HEK293 (cell line): ENCODE measurements at regions not wholly inside any gene's neighbourhood (a gene's known extent, or its start where the extent isn't known, plus 50 kb on each side); places are given as distances from the start of the nearest gene placed in this dataset.

ENCODE experiments used
- CTCF ChIA-PET: fragments of 350-600 bp; formaldehyde crosslinking; extraction: SDS; loops from one replicate; lab custom pipeline; 2021; ENCODE audit warnings: antibody characterized with exemption; lab: Yijun Ruan, JAX
- POLR2A ChIA-PET: fragments of 300-600 bp; formaldehyde crosslinking; extraction: SDS; loops from one replicate; lab custom pipeline; 2020; ENCODE audit warnings: antibody characterized with exemption, inconsistent platforms; lab: Yijun Ruan, JAX
- H3K27ac ChIP-seq: fragments of 200-500 bp; sonication (Bioruptor generic); 2 replicates; pipeline ENCODE4 v1.5.1; 2014; ENCODE audit warnings: low read depth, low read length, control low read depth, inconsistent platforms; ENCODE audit errors: extremely low read depth
- H3K36me3 ChIP-seq, 2 experiments: fragments of 200-500 bp in 1 of 2; sonication (Bioruptor generic) in 1 of 2; 1 replicate in 1 of 2; 2 replicates in 1 of 2; pipeline ENCODE4 v1.5.1; 2014 to 2017; ENCODE audit warnings: inconsistent platforms in 2 of 2, low read length in 2 of 2; ENCODE audit not compliant: control insufficient read depth in 2 of 2, insufficient read depth in 1 of 2
- H3K4me1 ChIP-seq: fragments of 200-500 bp; sonication (Bioruptor generic); 2 replicates; pipeline ENCODE4 v1.5.1; 2014; ENCODE audit warnings: mild to moderate bottlenecking, low read length, inconsistent platforms; ENCODE audit not compliant: control insufficient read depth, insufficient read depth
- H3K4me3 ChIP-seq: 2 replicates; pipeline ENCODE4 v1.5.1; 2011; ENCODE audit warnings: low read depth, mild to moderate bottlenecking, control low read depth, low read length, moderate library complexity
- H3K9me3 ChIP-seq: fragments of 200-500 bp; sonication (Bioruptor generic); 2 replicates; pipeline ENCODE4 v1.5.1; 2014; ENCODE audit warnings: low read depth, low read length, inconsistent platforms; ENCODE audit not compliant: control insufficient read depth, insufficient read depth
- ELK4 ChIP-seq: IDR thresholded peaks from 2 replicates; pipeline ENCODE4 v1.6.1; 2011; ENCODE audit warnings: mild to moderate bottlenecking, low read depth, low read length, borderline replicate concordance
- GLI2 ChIP-seq: fragments of 450-650 bp; formaldehyde crosslinking; IDR thresholded peaks from 2 replicates; pipeline ENCODE4; 2017; ENCODE audit warnings: missing biosample characterization, missing genetic modification characterization, low read depth, borderline replicate concordance
- HIC1 ChIP-seq: fragments of 450-650 bp; formaldehyde crosslinking; IDR thresholded peaks from 2 replicates; pipeline ENCODE4 v1.5.1; 2016; ENCODE audit warnings: missing biosample characterization, missing genetic modification characterization
- WT1 ChIP-seq: fragments of 450-650 bp; formaldehyde crosslinking; IDR thresholded peaks from 2 replicates; pipeline ENCODE4 v1.5.1; 2016; ENCODE audit warnings: missing biosample characterization, missing genetic modification characterization
- ZBTB8A ChIP-seq: fragments of 450-650 bp; formaldehyde crosslinking; IDR thresholded peaks from 2 replicates; pipeline ENCODE4 v1.5.1; 2016; ENCODE audit warnings: missing biosample characterization, missing genetic modification characterization
- ZNF138 ChIP-seq: fragments of 450-650 bp; formaldehyde crosslinking; IDR thresholded peaks from 2 replicates; pipeline ENCODE4 v1.5.1; 2016; ENCODE audit warnings: missing biosample characterization, missing genetic modification characterization, borderline replicate concordance
- ZNF354C ChIP-seq: fragments of 450-650 bp; formaldehyde crosslinking; IDR thresholded peaks from 2 replicates; pipeline ENCODE4 v1.5.1; 2016; ENCODE audit warnings: missing biosample characterization, missing genetic modification characterization, low read depth, borderline replicate concordance
- ZNF366 ChIP-seq: fragments of 450-650 bp; formaldehyde crosslinking; conservative IDR thresholded peaks from 2 replicates; pipeline ENCODE4 v1.5.1; 2016; ENCODE audit warnings: missing biosample characterization, missing genetic modification characterization
- ZNF398 ChIP-seq: fragments of 450-650 bp; formaldehyde crosslinking; IDR thresholded peaks from 2 replicates; pipeline ENCODE4 v1.5.1; 2017; ENCODE audit warnings: missing biosample characterization, missing genetic modification characterization
- ZNF423 ChIP-seq: fragments of 450-650 bp; formaldehyde crosslinking; IDR thresholded peaks from 2 replicates; pipeline ENCODE4 v1.5.1; 2016; ENCODE audit warnings: missing biosample characterization, missing genetic modification characterization
- ZNF513 ChIP-seq: fragments of 450-650 bp; IDR thresholded peaks from 2 replicates; pipeline ENCODE4 v1.5.1; 2018; ENCODE audit warnings: missing biosample characterization, missing genetic modification characterization
- ZNF514 ChIP-seq: fragments of 450-650 bp; formaldehyde crosslinking; IDR thresholded peaks from 2 replicates; pipeline ENCODE4 v1.5.1; 2016; ENCODE audit warnings: missing biosample characterization, missing genetic modification characterization
- ZNF529 ChIP-seq: fragments of 450-650 bp; formaldehyde crosslinking; IDR thresholded peaks from 2 replicates; pipeline ENCODE4 v1.5.1; 2017; ENCODE audit warnings: missing genetic modification characterization, missing biosample characterization; ENCODE audit not compliant: insufficient replicate concordance
- ZNF596 ChIP-seq: fragments of 450-650 bp; IDR thresholded peaks from 2 replicates; pipeline ENCODE4 v1.5.0; 2018; ENCODE audit warnings: missing biosample characterization, mild to moderate bottlenecking, missing genetic modification characterization, moderate library complexity
- ZNF623 ChIP-seq: fragments of 450-650 bp; formaldehyde crosslinking; IDR thresholded peaks from 2 replicates; pipeline ENCODE4 v1.5.1; 2016; ENCODE audit warnings: missing biosample characterization, missing genetic modification characterization
- ZNF664 ChIP-seq: fragments of 450-650 bp; formaldehyde crosslinking; IDR thresholded peaks from 2 replicates; pipeline ENCODE4 v1.5.1; 2016; ENCODE audit warnings: missing biosample characterization, missing genetic modification characterization
- ZNF791 ChIP-seq: fragments of 450-650 bp; formaldehyde crosslinking; IDR thresholded peaks from 2 replicates; pipeline ENCODE4 v1.5.1; 2016; ENCODE audit warnings: missing biosample characterization, missing genetic modification characterization

GRCh38 chr4:62328526-62328925 is 1128.4 kb downstream of the ADGRL3 start:
- TF ChIP-seq ZNF791 (no peak), ZNF423 (no peak), ZBTB8A (tag by site-specific recombination) (no peak), ZNF623 (tag by site-specific recombination) (no peak), ZNF529 (tag by site-specific recombination) (no peak), GLI2 (tag by site-specific recombination) (no peak), ZNF354C (tag by site-specific recombination) (no peak), ZNF664 (tag by site-specific recombination) (no peak), ELK4 (no peak), ZNF513 (tag by site-specific recombination) (no peak), ZNF366 (tag by site-specific recombination) (no peak)
- ChIA-PET POLR2A (no interaction called here), CTCF (no interaction called here)
- no peaks in the 10 kb centered on the region for H3K36me3 ChIP-seq
- no peaks in the 10 kb centered on the region for H3K4me1 ChIP-seq
- no peaks in the 10 kb centered on the region for H3K9me3 ChIP-seq
- H3K4me3 ChIP-seq, result no peak overlapping the region
- H3K27ac ChIP-seq, result no peak overlapping the region

- no peaks in the 10 kb centered on the region for H3K36me3 ChIP-seq
- CTCF ChIA-PET, result no interaction called here
- POLR2A ChIA-PET, result no interaction called here
These were observed 1127.6 kb downstream of the ADGRL3 start for GRCh38 chr4:62327612-62328297.

More at GRCh38 chr4:62327612-62328297, 1127.6 kb downstream of the ADGRL3 start:
- TF ChIP-seq ZNF398 (tag by site-specific recombination), result no peak
- no peak for TF ChIP-seq ZNF138
- no peak for TF ChIP-seq ZNF514 (tag by site-specific recombination)
- TF ChIP-seq ZNF596 (tag by site-specific recombination), result no peak
- no peak for TF ChIP-seq WT1 (tag by site-specific recombination)
- no peak for TF ChIP-seq HIC1 (tag by site-specific recombination)
- Histone ChIP-seq H3K4me1 (no peaks in the 10 kb centered on the region), H3K4me3 (no peak overlapping the region), H3K27ac (no peak overlapping the region), H3K9me3 (no peaks in the 10 kb centered on the region)
